Stimulated activated naive B cell treated with anti-CD40 and anti-IgM and Interleukin-4, amounts not matched to agents 10 μg/mL and 1 μg/mL and 100 μg/mL, for 72 hours (primary cell): ENCODE measurements at regions not wholly inside any gene's neighbourhood (a gene's known extent, or its start where the extent isn't known, plus 50 kb on each side); places are given as distances from the start of the nearest gene placed in this dataset.

Experiments
- ATAC-seq, 2 donors: fragments of 150-1000 bp; cut with Tn5 transposase; replicated peaks; 2 replicates each; pipeline ENCODE4 v1.10.0; 2021; ENCODE audit warnings: moderate library complexity in 1 of 2
- DNase-seq: peaks from one replicate; pipeline ENCODE4 v3.0.0; 2021
- H3K27ac Mint-ChIP-seq: one replicate; pipeline ENCODE4 v1.8.0; 2022; ENCODE audit warnings: mild to moderate bottlenecking, mixed read lengths
- H3K27me3 Mint-ChIP-seq, 2 donors: one replicate each; pipeline ENCODE4 v1.8.0; 2022; ENCODE audit warnings: mixed read lengths in 2 of 2
- H3K36me3 Mint-ChIP-seq, 2 donors: one replicate each; pipeline ENCODE4 v1.8.0; 2022; ENCODE audit warnings: mixed read lengths in 2 of 2, mild to moderate bottlenecking in 1 of 2
- H3K4me1 Mint-ChIP-seq, 2 donors: one replicate each; pipeline ENCODE4 v1.8.0; 2022; ENCODE audit warnings: mixed read lengths in 2 of 2, mild to moderate bottlenecking in 1 of 2
- H3K4me3 Mint-ChIP-seq, 2 donors: one replicate each; pipeline ENCODE4 v1.8.0; 2022; ENCODE audit warnings: mild to moderate bottlenecking in 2 of 2, mixed read lengths in 2 of 2, moderate library complexity in 1 of 2
- H3K9me3 Mint-ChIP-seq, 2 donors: one replicate each; pipeline ENCODE4 v1.8.0; 2022; ENCODE audit warnings: mixed read lengths in 2 of 2, mild to moderate bottlenecking in 1 of 2

GRCh38 chr2:9702604-9703084, 71.8 kb upstream of the YWHAQ start:
- no peak for DNase-seq
- Mint-ChIP-seq H3K27ac (no peak overlapping the region), H3K4me3 (no peak overlapping the region), H3K27me3 (peaks cover 5 to 12% of the 10 kb centered on the region in 2 donors), H3K36me3 (no peaks in the 10 kb centered on the region), H3K4me1 (peaks cover 8 to 9% of the 10 kb centered on the region in 2 donors), H3K9me3 (peaks cover 0 to 1% of the 10 kb centered on the region in 2 donors)
- no peak for ATAC-seq

GRCh38 chr2:9703085-9703678, 72.4 kb upstream of the YWHAQ start:
- Mint-ChIP-seq H3K4me1 (peaks cover 2 to 4% of the 10 kb centered on the region in 2 donors), H3K9me3 (peaks cover 0 to 1% of the 10 kb centered on the region in 2 donors), H3K27me3 (peaks cover 5 to 6% of the 10 kb centered on the region in 2 donors), H3K36me3 (no peaks in the 10 kb centered on the region), H3K27ac (peak overlapping the region; percentile 48), H3K4me3 (no peak overlapping the region)
- ATAC-seq: peak; percentile 75 to 86
- DNase-seq: peak; percentile 29

- H3K4me3 Mint-ChIP-seq: no peak overlapping the region
- H3K9me3 Mint-ChIP-seq: peaks cover 0 to 1% of the 10 kb centered on the region in 2 donors
- peak; percentile 73 to 78 for ATAC-seq
- peak; percentile 13 for DNase-seq
- H3K27ac Mint-ChIP-seq: peak overlapping the region; percentile 48
- H3K36me3 Mint-ChIP-seq: no peaks in the 10 kb centered on the region
- peaks cover 5 to 6% of the 10 kb centered on the region in 2 donors for H3K27me3 Mint-ChIP-seq
- H3K4me1 Mint-ChIP-seq: peaks cover 0 to 3% of the 10 kb centered on the region in 2 donors
These were observed 73.0 kb upstream of the YWHAQ start for GRCh38 chr2:9703701-9704221.

- no peak for DNase-seq
- H3K36me3 Mint-ChIP-seq: no peaks in the 10 kb centered on the region
- peaks cover 5 to 6% of the 10 kb centered on the region in 2 donors for H3K27me3 Mint-ChIP-seq
- H3K4me3 Mint-ChIP-seq: no peak overlapping the region
- peaks cover 0 to 5% of the 10 kb centered on the region in 2 donors for H3K4me1 Mint-ChIP-seq
- ATAC-seq: no peak
- H3K27ac Mint-ChIP-seq: no peak overlapping the region
- H3K9me3 Mint-ChIP-seq: peaks cover 0 to 1% of the 10 kb centered on the region in 2 donors
These were observed 73.8 kb upstream of the YWHAQ start for GRCh38 chr2:9704600-9704999.

GRCh38 chr2:9705196-9705595, 74.4 kb upstream of the YWHAQ start:
- H3K4me1 Mint-ChIP-seq: peaks cover 0 to 5% of the 10 kb centered on the region in 2 donors
- H3K36me3 Mint-ChIP-seq: no peaks in the 10 kb centered on the region
- H3K4me3 Mint-ChIP-seq: no peak overlapping the region
- H3K27me3 Mint-ChIP-seq: peaks cover 5 to 6% of the 10 kb centered on the region in 2 donors
- H3K27ac Mint-ChIP-seq: no peak overlapping the region
- peaks cover 0 to 1% of the 10 kb centered on the region in 2 donors for H3K9me3 Mint-ChIP-seq
- ATAC-seq: no peak
- DNase-seq: no peak

GRCh38 chr2:9707008-9707407, 76.2 kb upstream of the YWHAQ start:
- H3K36me3 Mint-ChIP-seq: no peaks in the 10 kb centered on the region
- DNase-seq: no peak
- H3K27ac Mint-ChIP-seq: no peak overlapping the region
- peaks cover 5 to 9% of the 10 kb centered on the region in 2 donors for H3K27me3 Mint-ChIP-seq
- no peak for ATAC-seq
- no peaks in the 10 kb centered on the region for H3K9me3 Mint-ChIP-seq
- peaks cover 0 to 7% of the 10 kb centered on the region in 2 donors for H3K4me1 Mint-ChIP-seq
- no peak overlapping the region for H3K4me3 Mint-ChIP-seq

GRCh38 chr2:9707611-9708160, 76.9 kb upstream of the YWHAQ start:
- H3K4me1 Mint-ChIP-seq: peaks cover 0 to 9% of the 10 kb centered on the region in 2 donors
- H3K4me3 Mint-ChIP-seq: no peak overlapping the region
- ATAC-seq (no peak), DNase-seq (no peak)
- peaks cover 5 to 10% of the 10 kb centered on the region in 2 donors for H3K27me3 Mint-ChIP-seq
- no peaks in the 10 kb centered on the region for H3K36me3 Mint-ChIP-seq
- no peak overlapping the region for H3K27ac Mint-ChIP-seq
- H3K9me3 Mint-ChIP-seq: no peaks in the 10 kb centered on the region

- Mint-ChIP-seq H3K4me1 (peaks cover 0 to 9% of the 10 kb centered on the region in 2 donors), H3K9me3 (no peaks in the 10 kb centered on the region), H3K4me3 (no peak overlapping the region), H3K27ac (no peak overlapping the region), H3K27me3 (peaks cover 5 to 10% of the 10 kb centered on the region in 2 donors), H3K36me3 (no peaks in the 10 kb centered on the region)
- DNase-seq (no peak), ATAC-seq (no peak)
These were observed 78.1 kb upstream of the YWHAQ start for GRCh38 chr2:9708683-9709538.

- Mint-ChIP-seq H3K27me3 (peaks cover under 1 to 7% of the 10 kb centered on the region in 2 donors), H3K4me1 (peaks cover 0 to 8% of the 10 kb centered on the region in 2 donors)
These were observed 78.9 kb upstream of the YWHAQ start for GRCh38 chr2:9709539-9710285.

GRCh38 chr2:9710311-9710710, 79.5 kb upstream of the YWHAQ start:
- H3K9me3 Mint-ChIP-seq: no peaks in the 10 kb centered on the region
- no peaks in the 10 kb centered on the region for H3K36me3 Mint-ChIP-seq
- ATAC-seq: peak in 1 of 2 donors; percentile 27
- no peak overlapping the region for H3K27ac Mint-ChIP-seq
- H3K4me1 Mint-ChIP-seq: peaks cover 0 to 8% of the 10 kb centered on the region in 2 donors
- no peak overlapping the region for H3K4me3 Mint-ChIP-seq
- peaks cover 0 to 4% of the 10 kb centered on the region in 2 donors for H3K27me3 Mint-ChIP-seq
- no peak for DNase-seq

More at GRCh38 chr2:9709539-9710285, 78.9 kb upstream of the YWHAQ start:
- no peaks in the 10 kb centered on the region for H3K9me3 Mint-ChIP-seq
- H3K27ac Mint-ChIP-seq: no peak overlapping the region
- ATAC-seq (no peak), DNase-seq (no peak)
- no peaks in the 10 kb centered on the region for H3K36me3 Mint-ChIP-seq
- no peak overlapping the region for H3K4me3 Mint-ChIP-seq

GRCh38 chr2:9712263-9712662, 81.5 kb upstream of the YWHAQ start:
- no peak for ATAC-seq
- H3K4me1 Mint-ChIP-seq: peaks cover 0 to 7% of the 10 kb centered on the region in 2 donors

GRCh38 chr2:9714630-9715214, 83.9 kb upstream of the YWHAQ start:
- no peak overlapping the region for H3K27ac Mint-ChIP-seq
- no peaks in the 10 kb centered on the region for H3K36me3 Mint-ChIP-seq
- H3K9me3 Mint-ChIP-seq: no peaks in the 10 kb centered on the region
- DNase-seq (no peak), ATAC-seq (no peak)
- H3K27me3 Mint-ChIP-seq: peaks cover 0 to 4% of the 10 kb centered on the region in 2 donors
- H3K4me1 Mint-ChIP-seq: peaks cover 0 to 5% of the 10 kb centered on the region in 2 donors
- H3K4me3 Mint-ChIP-seq: no peak overlapping the region

More at GRCh38 chr2:9712263-9712662, 81.5 kb upstream of the YWHAQ start:
- no peaks in the 10 kb centered on the region for H3K9me3 Mint-ChIP-seq
- no peaks in the 10 kb centered on the region for H3K36me3 Mint-ChIP-seq
- no peak for DNase-seq
- peaks cover 0 to 4% of the 10 kb centered on the region in 2 donors for H3K27me3 Mint-ChIP-seq
- H3K4me3 Mint-ChIP-seq: no peak overlapping the region
- H3K27ac Mint-ChIP-seq: no peak overlapping the region

- no peaks in the 10 kb centered on the region for H3K36me3 Mint-ChIP-seq
- H3K9me3 Mint-ChIP-seq: no peaks in the 10 kb centered on the region
- ATAC-seq (no peak), DNase-seq (no peak)
- H3K27ac Mint-ChIP-seq: no peak overlapping the region
- H3K27me3 Mint-ChIP-seq: peaks cover 0 to 4% of the 10 kb centered on the region in 2 donors
- peaks cover 0 to 5% of the 10 kb centered on the region in 2 donors for H3K4me1 Mint-ChIP-seq
- no peak overlapping the region for H3K4me3 Mint-ChIP-seq
These were observed 84.4 kb upstream of the YWHAQ start for GRCh38 chr2:9715238-9715637.
